Transverse colon (tissue), 4 donors: ENCODE measurements at regions not wholly inside any gene's neighbourhood (a gene's known extent, or its start where the extent isn't known, plus 50 kb on each side); places are given as distances from the start of the nearest gene placed in this dataset.

Experiments used
- EP300 ChIP-seq: sonication (generic); formaldehyde crosslinking; IDR thresholded peaks from one replicate; pipeline ENCODE4 v1.6.1; 2017; ENCODE audit warnings: antibody characterized with exemption, low read depth
- POLR2A ChIP-seq: fragments of 450-650 bp; IDR thresholded peaks from one replicate; pipeline ENCODE4 v1.6.1; 2016; ENCODE audit warnings: antibody characterized with exemption, mild to moderate bottlenecking, moderate library complexity
- POLR2AphosphoS5 ChIP-seq, 3 donors: sonication (generic); formaldehyde crosslinking; IDR thresholded peaks; one replicate each; pipeline ENCODE4 v1.6.1; 2016; ENCODE audit warnings: antibody characterized with exemption in 3 of 3
- TF ChIP-seq, protein P1 (sequence below), 5 experiments: fragments of 200-600 bp in 3 of 5; fragments of 450-650 bp in 2 of 5; sonication (generic) in 3 of 5; IDR thresholded peaks; 1 replicate in 2 of 5; 2 replicates in 3 of 5; pipeline ENCODE4 v1.5.1; 2016 to 2017; ENCODE audit warnings: antibody characterized with exemption in 5 of 5, inconsistent platforms in 3 of 5, mild to moderate bottlenecking in 2 of 5, moderate library complexity in 1 of 5

DNA sequence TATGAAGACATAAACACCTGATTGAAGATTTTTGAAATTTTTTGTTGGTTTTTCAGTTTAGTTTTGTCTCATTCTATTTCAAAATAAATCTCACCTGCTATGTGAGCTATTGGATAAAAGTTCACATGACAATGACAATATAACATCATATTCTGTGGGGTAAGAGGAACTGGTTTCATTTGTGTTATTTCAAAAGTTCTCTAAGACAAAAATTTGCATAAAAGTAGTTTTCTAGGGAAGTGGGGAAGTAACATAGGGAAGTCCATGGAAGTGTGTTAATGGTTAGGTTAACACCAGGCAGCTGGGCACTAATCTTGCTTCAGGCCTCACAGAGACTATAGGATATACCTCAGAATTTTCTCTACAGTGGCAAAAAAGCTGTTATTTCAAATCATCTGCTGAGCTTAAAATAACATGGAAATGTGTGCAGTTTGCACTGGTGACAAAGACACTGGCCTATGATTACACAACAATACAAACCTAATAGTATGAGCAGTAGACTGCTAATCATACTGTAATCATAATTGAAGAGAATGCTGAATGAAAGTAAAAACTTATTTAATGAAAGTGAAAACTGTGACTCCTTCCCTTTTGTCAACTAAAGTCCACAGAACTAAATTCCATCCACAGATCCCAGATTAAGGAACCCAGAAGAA, 710.6 kb upstream of the TMEM132C start:
- TF ChIP-seq, protein P1, sequence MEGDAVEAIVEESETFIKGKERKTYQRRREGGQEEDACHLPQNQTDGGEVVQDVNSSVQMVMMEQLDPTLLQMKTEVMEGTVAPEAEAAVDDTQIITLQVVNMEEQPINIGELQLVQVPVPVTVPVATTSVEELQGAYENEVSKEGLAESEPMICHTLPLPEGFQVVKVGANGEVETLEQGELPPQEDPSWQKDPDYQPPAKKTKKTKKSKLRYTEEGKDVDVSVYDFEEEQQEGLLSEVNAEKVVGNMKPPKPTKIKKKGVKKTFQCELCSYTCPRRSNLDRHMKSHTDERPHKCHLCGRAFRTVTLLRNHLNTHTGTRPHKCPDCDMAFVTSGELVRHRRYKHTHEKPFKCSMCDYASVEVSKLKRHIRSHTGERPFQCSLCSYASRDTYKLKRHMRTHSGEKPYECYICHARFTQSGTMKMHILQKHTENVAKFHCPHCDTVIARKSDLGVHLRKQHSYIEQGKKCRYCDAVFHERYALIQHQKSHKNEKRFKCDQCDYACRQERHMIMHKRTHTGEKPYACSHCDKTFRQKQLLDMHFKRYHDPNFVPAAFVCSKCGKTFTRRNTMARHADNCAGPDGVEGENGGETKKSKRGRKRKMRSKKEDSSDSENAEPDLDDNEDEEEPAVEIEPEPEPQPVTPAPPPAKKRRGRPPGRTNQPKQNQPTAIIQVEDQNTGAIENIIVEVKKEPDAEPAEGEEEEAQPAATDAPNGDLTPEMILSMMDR (IDR thresholded peaks at IDR 0.05) = no peak
- TF ChIP-seq POLR2AphosphoS5 (IDR thresholded peaks at IDR 0.05) (no peak), EP300 (no peak), POLR2A (no peak)
